ENCODE measurements at regions not wholly inside any gene's neighbourhood (a gene's known extent, or its start where the extent isn't known, plus 50 kb on each side); places are given as distances from the start of the nearest gene placed in this dataset.
"Not testable (repeated sequence)": the region's sequence is repeated elsewhere in the genome, so short reads cannot be mapped to it uniquely, and the experiment has no call there.

DNA sequence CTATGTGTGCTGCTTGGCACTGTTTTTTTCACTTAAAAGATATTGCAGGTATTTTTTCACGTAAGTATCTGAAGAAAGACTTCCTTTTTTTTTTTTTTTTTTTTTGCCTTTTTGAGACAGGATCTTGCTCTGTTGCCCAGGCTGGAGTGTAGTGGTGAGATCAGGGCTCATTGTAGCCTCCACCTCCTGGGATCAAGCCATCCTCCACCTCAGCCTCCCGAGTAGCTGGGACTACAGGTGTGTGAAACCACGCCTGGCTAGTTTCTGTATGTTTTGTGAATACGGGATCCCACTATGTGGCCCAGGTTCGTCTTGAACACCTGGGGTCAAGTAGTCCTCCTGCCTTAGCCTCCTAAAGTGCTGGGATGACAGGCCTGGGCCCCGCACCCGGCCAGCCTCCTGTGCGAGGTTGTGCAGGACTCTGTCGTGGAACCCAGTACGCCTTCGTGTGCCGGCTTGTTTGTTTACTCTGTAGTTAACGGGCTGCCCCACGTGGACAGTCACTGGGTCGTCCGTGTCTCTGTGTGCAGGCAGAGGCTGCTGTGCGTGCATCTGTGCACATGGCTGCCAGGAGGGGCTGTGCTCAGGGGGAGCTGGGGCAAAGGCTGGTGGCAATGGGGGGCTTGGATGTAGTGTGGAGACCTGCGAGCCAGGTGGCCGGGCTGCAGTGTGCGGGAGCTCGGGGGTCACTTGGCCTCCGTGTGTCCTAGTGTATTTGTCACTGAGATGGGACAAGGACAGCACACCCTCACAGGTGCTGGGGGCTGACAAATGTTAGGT lies 179.5 kb downstream of the ADRA2C start:
- Mint-ChIP-seq H3K4me1 (peaks cover 10% of the 10 kb centered on the region), H3K9me3 (no peaks in the 10 kb centered on the region), H3K36me3 (no peaks in the 10 kb centered on the region), H3K27ac (no peak overlapping the region), H3K4me3 (no peak overlapping the region), H3K27me3 (ENCODE audit: low read depth) (no peaks in the 10 kb centered on the region)
- TF ChIP-seq, protein P1, sequence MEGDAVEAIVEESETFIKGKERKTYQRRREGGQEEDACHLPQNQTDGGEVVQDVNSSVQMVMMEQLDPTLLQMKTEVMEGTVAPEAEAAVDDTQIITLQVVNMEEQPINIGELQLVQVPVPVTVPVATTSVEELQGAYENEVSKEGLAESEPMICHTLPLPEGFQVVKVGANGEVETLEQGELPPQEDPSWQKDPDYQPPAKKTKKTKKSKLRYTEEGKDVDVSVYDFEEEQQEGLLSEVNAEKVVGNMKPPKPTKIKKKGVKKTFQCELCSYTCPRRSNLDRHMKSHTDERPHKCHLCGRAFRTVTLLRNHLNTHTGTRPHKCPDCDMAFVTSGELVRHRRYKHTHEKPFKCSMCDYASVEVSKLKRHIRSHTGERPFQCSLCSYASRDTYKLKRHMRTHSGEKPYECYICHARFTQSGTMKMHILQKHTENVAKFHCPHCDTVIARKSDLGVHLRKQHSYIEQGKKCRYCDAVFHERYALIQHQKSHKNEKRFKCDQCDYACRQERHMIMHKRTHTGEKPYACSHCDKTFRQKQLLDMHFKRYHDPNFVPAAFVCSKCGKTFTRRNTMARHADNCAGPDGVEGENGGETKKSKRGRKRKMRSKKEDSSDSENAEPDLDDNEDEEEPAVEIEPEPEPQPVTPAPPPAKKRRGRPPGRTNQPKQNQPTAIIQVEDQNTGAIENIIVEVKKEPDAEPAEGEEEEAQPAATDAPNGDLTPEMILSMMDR (IDR thresholded peaks at IDR 0.05; ENCODE audit: unreplicated experiment): no peak
- DNase-seq (ENCODE audit: low spot score in 2 of 2, unreplicated experiment in 2 of 2): no peak

DNA sequence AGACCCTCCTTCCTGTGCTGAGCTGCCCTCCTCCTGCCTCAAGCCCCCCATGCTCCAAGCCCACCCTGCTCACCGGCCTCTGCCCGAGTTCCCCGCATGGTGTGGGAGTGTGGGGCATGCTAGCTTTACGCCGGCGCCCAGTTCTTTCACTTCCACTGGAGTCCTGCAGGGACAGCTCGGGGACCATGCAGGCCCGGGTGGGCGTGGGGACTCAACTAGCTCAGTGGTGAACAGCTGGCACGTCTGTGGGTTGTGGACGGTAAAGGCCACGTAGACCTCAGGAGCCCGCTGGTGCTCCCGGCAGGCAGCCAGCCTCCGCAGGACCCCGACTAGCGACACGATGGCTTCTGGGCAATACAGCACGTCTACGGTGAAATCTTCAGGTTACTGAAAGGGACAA lies 180.4 kb downstream of the ADRA2C start:
- H3K36me3 Mint-ChIP-seq; H3K4me3 Mint-ChIP-seq; H3K9me3 Mint-ChIP-seq; H3K4me1 Mint-ChIP-seq; DNase-seq (ENCODE audit: low spot score in 2 of 2, unreplicated experiment in 2 of 2); H3K27me3 Mint-ChIP-seq (ENCODE audit: low read depth); H3K27ac Mint-ChIP-seq: not testable (repeated sequence)

DNA sequence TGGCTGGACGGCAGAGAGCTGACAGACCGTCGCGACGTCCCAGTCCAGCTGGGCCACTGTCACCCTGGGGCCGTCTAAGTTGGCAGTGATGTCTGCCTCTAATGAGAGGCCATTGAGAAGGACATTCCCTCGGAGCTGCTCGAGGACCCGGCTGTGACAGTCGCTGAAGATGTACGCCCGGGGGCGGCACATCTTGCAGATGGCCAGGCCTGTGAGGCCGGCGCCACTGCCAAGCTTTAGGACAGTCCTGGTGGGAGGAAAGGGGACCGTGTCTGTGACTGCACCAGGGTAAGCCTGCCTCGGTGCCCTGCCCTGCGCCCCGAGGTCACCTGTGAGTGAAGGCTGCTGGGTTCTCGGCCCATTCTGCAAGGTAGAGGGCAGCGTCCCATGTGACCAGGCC lies 181.6 kb downstream of the ADRA2C start:
- H3K9me3 Mint-ChIP-seq; H3K4me1 Mint-ChIP-seq; H3K4me3 Mint-ChIP-seq; H3K36me3 Mint-ChIP-seq; H3K27me3 Mint-ChIP-seq (ENCODE audit: low read depth); DNase-seq (ENCODE audit: low spot score in 2 of 2, unreplicated experiment in 2 of 2); H3K27ac Mint-ChIP-seq: not testable (repeated sequence)

- H3K36me3 Mint-ChIP-seq; H3K4me3 Mint-ChIP-seq; H3K27ac Mint-ChIP-seq; H3K9me3 Mint-ChIP-seq; DNase-seq (ENCODE audit: low spot score in 2 of 2, unreplicated experiment in 2 of 2); H3K27me3 Mint-ChIP-seq (ENCODE audit: low read depth); H3K4me1 Mint-ChIP-seq: not testable (repeated sequence)
These were observed 182.0 kb downstream of the ADRA2C start for GRCh38 chr4:3948210-3948609.

DNA sequence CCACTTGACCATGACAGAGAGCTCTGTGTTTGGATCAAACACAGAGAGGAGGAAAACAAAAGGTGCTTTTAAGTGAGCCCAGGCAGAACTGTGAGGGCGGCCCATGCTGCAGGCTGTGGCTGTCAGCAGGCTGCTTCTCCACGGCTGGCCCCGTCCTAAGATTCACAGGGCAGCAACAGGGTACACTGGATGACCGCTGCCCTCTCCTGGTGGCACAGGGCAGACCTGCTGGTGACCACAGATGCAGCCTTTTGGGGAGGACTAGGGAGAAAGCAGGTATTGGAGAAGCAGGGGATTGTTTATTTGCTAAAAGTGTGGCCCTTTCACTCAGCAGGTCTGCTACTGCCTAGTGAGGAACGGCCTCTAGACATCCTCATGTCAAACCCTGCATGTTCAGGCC lies 183.7 kb downstream of the ADRA2C start:
- not testable (repeated sequence) for H3K4me3 Mint-ChIP-seq

DNA sequence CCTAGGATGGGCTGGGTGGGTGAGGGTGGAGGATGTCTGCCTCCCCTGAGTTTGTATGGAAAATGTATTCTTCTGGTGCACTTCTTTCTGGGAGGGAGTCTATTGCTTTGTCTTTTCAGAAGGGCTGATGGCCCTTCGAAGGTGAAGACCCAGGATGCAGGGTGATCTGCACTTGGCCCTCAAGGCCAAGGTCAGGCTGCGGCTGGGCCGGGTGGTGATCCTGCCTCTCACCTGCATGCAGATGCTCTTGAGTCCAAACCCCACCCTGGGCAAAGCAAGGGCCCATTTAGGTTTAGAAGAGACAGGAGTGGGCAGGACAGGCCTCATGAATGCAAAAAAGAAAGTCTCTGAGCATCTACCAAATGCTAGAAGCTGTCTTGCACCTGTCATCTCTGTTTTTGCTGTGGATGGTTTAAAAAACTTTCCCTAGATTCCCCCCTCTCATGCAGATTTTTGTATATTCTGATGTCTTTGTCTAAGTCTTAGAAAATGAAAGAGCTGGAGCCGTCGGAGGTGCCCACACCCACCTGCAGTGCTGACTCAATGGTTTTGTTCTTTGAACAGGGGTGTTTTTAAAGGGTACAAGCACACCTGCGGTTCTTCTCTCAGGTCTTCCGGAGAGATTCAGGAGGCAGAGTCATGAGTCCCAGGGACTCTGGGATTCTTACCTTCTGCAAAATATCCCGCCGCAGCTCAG lies 186.4 kb downstream of the ADRA2C start:
- not testable (repeated sequence) for H3K27ac Mint-ChIP-seq; H3K27me3 Mint-ChIP-seq (ENCODE audit: low read depth); DNase-seq (ENCODE audit: low spot score in 2 of 2, unreplicated experiment in 2 of 2); H3K4me3 Mint-ChIP-seq; H3K36me3 Mint-ChIP-seq; H3K9me3 Mint-ChIP-seq
- peaks cover 14% of the 10 kb centered on the region for H3K4me1 Mint-ChIP-seq

More for the DNA sequence above, 183.7 kb downstream of the ADRA2C start:
- not testable (repeated sequence) for H3K4me1 Mint-ChIP-seq; H3K27me3 Mint-ChIP-seq (ENCODE audit: low read depth); H3K27ac Mint-ChIP-seq; DNase-seq (ENCODE audit: low spot score in 2 of 2, unreplicated experiment in 2 of 2); H3K9me3 Mint-ChIP-seq; H3K36me3 Mint-ChIP-seq

GRCh38 chr4:3953140-3953489 lies 186.9 kb downstream of the ADRA2C start:
- not testable (repeated sequence) for H3K27ac Mint-ChIP-seq; DNase-seq (ENCODE audit: low spot score in 2 of 2, unreplicated experiment in 2 of 2); H3K9me3 Mint-ChIP-seq; H3K27me3 Mint-ChIP-seq (ENCODE audit: low read depth); H3K4me3 Mint-ChIP-seq; H3K36me3 Mint-ChIP-seq
- H3K4me1 Mint-ChIP-seq: peaks cover 14% of the 10 kb centered on the region

DNA sequence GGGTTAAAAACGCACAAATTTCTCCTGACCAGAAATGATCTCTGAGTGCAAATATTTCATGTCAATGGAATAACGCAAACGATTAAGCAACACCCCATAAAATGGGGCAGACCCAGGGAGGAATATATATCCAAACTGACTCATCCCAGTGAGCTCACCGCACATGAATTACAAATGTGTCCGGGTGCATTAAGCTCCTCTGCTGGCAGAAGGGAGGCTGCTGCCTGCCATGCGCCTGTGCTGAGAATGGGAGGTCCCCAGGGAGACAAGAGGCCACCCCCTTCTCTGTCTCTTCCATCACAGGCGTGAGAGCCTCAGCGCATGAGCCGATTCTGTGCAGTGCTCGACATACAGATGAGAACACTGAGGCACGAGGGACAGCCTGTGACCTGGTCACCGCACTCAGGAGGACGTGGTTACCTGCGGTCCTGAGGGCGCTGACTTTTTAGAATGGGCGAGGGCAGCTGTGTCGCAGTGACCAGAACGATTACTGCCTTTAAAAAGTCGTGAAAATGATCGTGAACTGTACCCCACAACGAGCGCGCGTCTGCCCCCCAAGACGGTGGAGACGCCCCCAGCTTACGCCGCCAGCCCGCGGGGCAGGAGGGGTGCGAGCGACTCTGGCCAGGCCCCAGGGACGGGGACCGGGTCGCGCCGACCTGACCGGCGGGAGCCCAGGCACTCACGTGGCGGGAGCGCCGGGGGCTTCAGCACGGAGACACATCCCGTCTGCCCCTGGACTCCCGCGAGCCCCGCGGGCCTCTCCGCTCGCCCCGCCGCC lies 188.5 kb downstream of the ADRA2C start:
- not testable (repeated sequence) for H3K27me3 Mint-ChIP-seq (ENCODE audit: low read depth); H3K36me3 Mint-ChIP-seq; H3K9me3 Mint-ChIP-seq
- Mint-ChIP-seq H3K27ac (peak overlapping the region; percentile 97), H3K4me1 (peaks cover 14% of the 10 kb centered on the region), H3K4me3 (peak overlapping the region; percentile 87)
- DNase-seq (ENCODE audit: low spot score in 2 of 2, unreplicated experiment in 2 of 2): peak; percentile 38 to 63

- Mint-ChIP-seq H3K27ac (peak overlapping the region; percentile 94), H3K4me3 (peak overlapping the region; percentile 78), H3K4me1 (peaks cover 14% of the 10 kb centered on the region)
- H3K9me3 Mint-ChIP-seq; H3K27me3 Mint-ChIP-seq (ENCODE audit: low read depth); H3K36me3 Mint-ChIP-seq: not testable (repeated sequence)
- peak; percentile 97 to 98 for DNase-seq (ENCODE audit: low spot score in 2 of 2, unreplicated experiment in 2 of 2)
These were observed 189.4 kb downstream of the ADRA2C start for GRCh38 chr4:3955321-3956164.

- not testable (repeated sequence) for H3K27me3 Mint-ChIP-seq (ENCODE audit: low read depth); H3K36me3 Mint-ChIP-seq; DNase-seq (ENCODE audit: low spot score in 2 of 2, unreplicated experiment in 2 of 2); H3K9me3 Mint-ChIP-seq
- Mint-ChIP-seq H3K4me3 (peak overlapping the region; percentile 78), H3K27ac (peak overlapping the region; percentile 94), H3K4me1 (peaks cover 14% of the 10 kb centered on the region)
These were observed 190.1 kb downstream of the ADRA2C start for GRCh38 chr4:3956165-3956867.

DNA sequence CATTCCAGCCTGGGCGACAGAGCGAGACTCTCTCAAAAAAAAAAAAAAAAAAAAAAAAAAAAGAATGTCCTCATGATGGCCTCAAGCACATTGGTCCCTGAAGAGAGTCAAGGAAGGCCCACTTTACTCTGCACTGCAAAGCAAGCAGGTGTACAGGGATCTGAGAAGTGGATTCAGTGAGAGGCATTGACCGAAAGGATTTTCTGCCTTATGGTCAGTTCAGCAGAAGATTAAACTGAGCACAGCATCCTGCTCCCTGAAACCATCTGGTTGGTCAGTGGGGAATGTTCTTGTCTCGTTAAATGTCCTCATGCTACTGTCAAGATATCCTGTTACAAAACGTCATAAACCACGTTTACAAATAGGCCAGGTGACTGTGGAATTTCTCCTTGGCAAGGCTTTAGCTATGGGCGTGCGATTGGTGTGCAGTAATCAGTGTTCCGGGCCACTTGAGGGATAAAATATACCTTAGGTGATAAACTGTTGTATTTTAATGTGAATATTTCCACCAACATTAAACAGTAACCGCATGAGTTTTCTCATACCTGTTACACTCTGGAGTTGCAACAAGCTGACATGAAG lies 195.0 kb downstream of the ADRA2C start:
- DNase-seq (ENCODE audit: low spot score in 2 of 2, unreplicated experiment in 2 of 2); H3K4me3 Mint-ChIP-seq; H3K4me1 Mint-ChIP-seq; H3K36me3 Mint-ChIP-seq; H3K27ac Mint-ChIP-seq; H3K27me3 Mint-ChIP-seq (ENCODE audit: low read depth); H3K9me3 Mint-ChIP-seq: not testable (repeated sequence)

All from mesothelial cell of epicardium (in vitro differentiated cells).